ENCODE measurements at regions not wholly inside any gene's neighbourhood (a gene's known extent, or its start where the extent isn't known, plus 50 kb on each side); places are given as distances from the start of the nearest gene placed in this dataset.

DNA sequence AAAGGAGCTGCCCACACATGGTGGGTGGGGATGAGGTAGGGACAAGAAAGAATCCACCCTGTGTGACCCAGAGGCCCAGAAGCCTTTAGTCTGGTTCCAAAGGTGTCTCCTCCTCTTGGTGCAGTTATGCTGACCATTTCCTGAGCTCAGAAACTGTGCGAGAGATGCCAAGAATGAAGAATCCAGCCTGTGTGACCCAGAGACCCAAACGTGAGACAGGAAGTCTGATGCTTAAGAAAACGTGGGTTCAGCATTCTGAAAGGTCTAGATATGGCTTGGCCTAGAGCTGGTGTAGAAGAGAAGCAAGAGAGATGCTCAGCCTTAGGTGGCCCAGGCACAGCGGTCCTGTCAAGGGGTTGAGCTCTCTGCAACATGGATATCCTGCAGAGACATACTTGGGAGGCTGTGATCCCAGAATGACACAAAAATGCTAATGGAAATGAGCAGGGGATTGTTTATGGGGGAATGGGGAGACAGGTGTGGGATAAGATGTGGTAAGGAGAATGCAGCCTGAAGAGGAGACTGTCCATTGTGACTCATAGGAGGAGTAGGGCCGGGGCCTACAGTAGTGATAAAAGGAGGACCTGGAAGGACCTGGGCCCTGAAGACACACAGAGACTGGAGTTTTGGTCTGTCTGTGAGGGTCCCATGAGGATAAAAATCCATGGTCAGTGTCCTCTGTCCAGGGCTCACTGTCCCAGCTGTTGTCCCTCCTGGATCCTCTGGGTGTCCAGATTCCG lies 79.0 kb downstream of the ZNF280B start:
- CTCF ChIA-PET (ENCODE audit: low intra/inter-chr PET ratio, low total read pairs): no interaction called here

More for the DNA sequence above, 79.0 kb downstream of the ZNF280B start:
- no peaks in the 10 kb centered on the region for H3K36me3 ChIP-seq (replicated peaks in 1 of 2; ENCODE audit: control insufficient read depth in 1 of 2, insufficient read depth in 2 of 2, low read length in 2 of 2)
- in situ Hi-C loops (cut with HindIII; ENCODE audit: extremely low pct_ligation_motif_present, low pct_unique_long_range_greater_than_20kb) (loop anchor here (5.0 kb wide), 1 partner anchor 77 kb away; no protein-coding TSS in a partner anchor), intact Hi-C loops (cut with micrococcal nuclease; ENCODE audit: unreplicated experiment) (loop anchor here (2.0 kb wide), 1 partner anchor 75 kb away; no protein-coding TSS in a partner anchor)
- no peak overlapping the region for H3K4me3 ChIP-seq (replicated peaks in 1 of 3; ENCODE audit: insufficient read depth in 1 of 3, low read depth in 2 of 3, low read length in 3 of 3)
- POLR2A ChIA-PET: no interaction called here
- no peaks in the 10 kb centered on the region for H4K20me1 ChIP-seq (ENCODE audit: insufficient read depth, low read length)
- BruUV-seq (replicated peaks): no TSS peak
- TF ChIP-seq, protein P1, sequence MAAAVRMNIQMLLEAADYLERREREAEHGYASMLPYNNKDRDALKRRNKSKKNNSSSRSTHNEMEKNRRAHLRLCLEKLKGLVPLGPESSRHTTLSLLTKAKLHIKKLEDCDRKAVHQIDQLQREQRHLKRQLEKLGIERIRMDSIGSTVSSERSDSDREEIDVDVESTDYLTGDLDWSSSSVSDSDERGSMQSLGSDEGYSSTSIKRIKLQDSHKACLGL (CRISPR knock-in tag; IDR thresholded peaks at IDR 0.05): no peak
- TF ChIP-seq, protein P2, sequence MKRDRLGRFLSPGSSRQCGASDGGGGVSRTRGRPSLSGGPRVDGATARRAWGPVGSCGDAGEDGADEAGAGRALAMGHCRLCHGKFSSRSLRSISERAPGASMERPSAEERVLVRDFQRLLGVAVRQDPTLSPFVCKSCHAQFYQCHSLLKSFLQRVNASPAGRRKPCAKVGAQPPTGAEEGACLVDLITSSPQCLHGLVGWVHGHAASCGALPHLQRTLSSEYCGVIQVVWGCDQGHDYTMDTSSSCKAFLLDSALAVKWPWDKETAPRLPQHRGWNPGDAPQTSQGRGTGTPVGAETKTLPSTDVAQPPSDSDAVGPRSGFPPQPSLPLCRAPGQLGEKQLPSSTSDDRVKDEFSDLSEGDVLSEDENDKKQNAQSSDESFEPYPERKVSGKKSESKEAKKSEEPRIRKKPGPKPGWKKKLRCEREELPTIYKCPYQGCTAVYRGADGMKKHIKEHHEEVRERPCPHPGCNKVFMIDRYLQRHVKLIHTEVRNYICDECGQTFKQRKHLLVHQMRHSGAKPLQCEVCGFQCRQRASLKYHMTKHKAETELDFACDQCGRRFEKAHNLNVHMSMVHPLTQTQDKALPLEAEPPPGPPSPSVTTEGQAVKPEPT (CRISPR knock-in tag; IDR thresholded peaks at IDR 0.05; ENCODE audit: low read depth): no peak
- TF ChIP-seq ZNF383 (CRISPR knock-in tag; IDR thresholded peaks at IDR 0.05; ENCODE audit: borderline replicate concordance) (no peak), ESRRA (CRISPR knock-in tag; IDR thresholded peaks at IDR 0.05; ENCODE audit: low read depth) (no peak), CHD4 (IDR thresholded peaks at IDR 0.05; ENCODE audit: borderline replicate concordance, low read length) (no peak), ZNF20 (CRISPR knock-in tag; IDR thresholded peaks at IDR 0.05) (no peak), ZNF572 (CRISPR knock-in tag; IDR thresholded peaks at IDR 0.05) (no peak), ZFP82 (CRISPR knock-in tag; IDR thresholded peaks at IDR 0.05; ENCODE audit: borderline replicate concordance) (no peak), GTF2F1 (IDR thresholded peaks at IDR 0.05; ENCODE audit: low read length) (no peak), ZMAT3 (CRISPR knock-in tag; conservative IDR thresholded peaks at IDR 0.05) (no peak), ZKSCAN5 (CRISPR knock-in tag; IDR thresholded peaks at IDR 0.05) (no peak), ZNF136 (CRISPR knock-in tag; IDR thresholded peaks at IDR 0.05; ENCODE audit: low read depth) (no peak), DR1 (CRISPR knock-in tag; IDR thresholded peaks at IDR 0.05) (no peak)
- TF ChIP-seq, protein P3, sequence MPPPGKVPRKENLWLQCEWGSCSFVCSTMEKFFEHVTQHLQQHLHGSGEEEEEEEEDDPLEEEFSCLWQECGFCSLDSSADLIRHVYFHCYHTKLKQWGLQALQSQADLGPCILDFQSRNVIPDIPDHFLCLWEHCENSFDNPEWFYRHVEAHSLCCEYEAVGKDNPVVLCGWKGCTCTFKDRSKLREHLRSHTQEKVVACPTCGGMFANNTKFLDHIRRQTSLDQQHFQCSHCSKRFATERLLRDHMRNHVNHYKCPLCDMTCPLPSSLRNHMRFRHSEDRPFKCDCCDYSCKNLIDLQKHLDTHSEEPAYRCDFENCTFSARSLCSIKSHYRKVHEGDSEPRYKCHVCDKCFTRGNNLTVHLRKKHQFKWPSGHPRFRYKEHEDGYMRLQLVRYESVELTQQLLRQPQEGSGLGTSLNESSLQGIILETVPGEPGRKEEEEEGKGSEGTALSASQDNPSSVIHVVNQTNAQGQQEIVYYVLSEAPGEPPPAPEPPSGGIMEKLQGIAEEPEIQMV (CRISPR knock-in tag; IDR thresholded peaks at IDR 0.05; ENCODE audit: low read depth): no peak
- no peaks in the 10 kb centered on the region for H3K9me3 ChIP-seq (ENCODE audit: low read length)
- FAIRE-seq (no peak), ATAC-seq (no peak), DNase-seq (ENCODE audit: low spot score) (no peak)
- H3K4me1 ChIP-seq (ENCODE audit: insufficient read depth, low read length): peaks cover 52% of the 10 kb centered on the region
- no peak overlapping the region for H3K4me2 ChIP-seq (ENCODE audit: low read depth, low read length)
- WGBS (ENCODE audit: low lambda C conversion rate): 18% methylated on average over 6 of the region's 6 CpGs
- H3K27ac ChIP-seq (ENCODE audit: extremely low read length, insufficient read depth, low read length): no peak overlapping the region
- H3K27me3 ChIP-seq (ENCODE audit: control insufficient read depth in 1 of 2, insufficient read depth in 2 of 2, low read length in 2 of 2): 0 out of 5 replicates have a peak, but pooled peaks cover 0 to 2% of the 10 kb centered on the region in 2 experiments
- no peak overlapping the region for H3K9ac ChIP-seq (ENCODE audit: insufficient read depth, low read depth, low read length)
- H3K79me2 ChIP-seq (ENCODE audit: insufficient read depth, low read length): no peaks in the 10 kb centered on the region
- no peak overlapping the region for H2AFZ ChIP-seq (ENCODE audit: low read length)

All from HepG2 (cell line).